Aorta (tissue), 5 donors: ENCODE measurements at regions not wholly inside any gene's neighbourhood (a gene's known extent, or its start where the extent isn't known, plus 50 kb on each side); places are given as distances from the start of the nearest gene placed in this dataset.

Experiments used
- ATAC-seq: fragments of 200-7000 bp; cut with Tn5 transposase; one replicate; pipeline ENCODE4 v1.9.1; 2022; ENCODE audit warnings: moderate library complexity; ENCODE audit not compliant: low FRiP score
- DNase-seq, 2 donors: peaks; one replicate each; pipeline ENCODE4 v3.0.0-alpha.2; 2020
- H3K27ac ChIP-seq, 2 donors: one replicate each; pipeline ENCODE4 v1.5.1; 2013; ENCODE audit warnings: low read length in 2 of 2, mild to moderate bottlenecking in 2 of 2, moderate library complexity in 2 of 2, control low read depth in 1 of 2, inconsistent platforms in 1 of 2, low read depth in 1 of 2
- H3K27me3 ChIP-seq, 2 donors: one replicate each; pipeline ENCODE4 v1.6.1; 2013; ENCODE audit warnings: control low read depth in 1 of 2, low read length in 1 of 2, mild to moderate bottlenecking in 1 of 2, moderate library complexity in 1 of 2; ENCODE audit not compliant: insufficient read depth in 2 of 2, control insufficient read depth in 1 of 2
- H3K36me3 ChIP-seq, 2 donors: one replicate each; pipeline ENCODE4 v1.6.1; 2013; ENCODE audit warnings: control low read depth in 1 of 2, low read length in 1 of 2, mild to moderate bottlenecking in 1 of 2; ENCODE audit not compliant: insufficient read depth in 2 of 2, control insufficient read depth in 1 of 2
- H3K4me1 ChIP-seq, 2 donors: one replicate each; pipeline ENCODE4 v1.6.1; 2013; ENCODE audit warnings: low read length in 2 of 2, control low read depth in 1 of 2, mild to moderate bottlenecking in 1 of 2, moderate library complexity in 1 of 2; ENCODE audit not compliant: insufficient read depth in 2 of 2, control insufficient read depth in 1 of 2
- H3K4me3 ChIP-seq, 2 donors: one replicate each; pipeline ENCODE4 v1.5.1; 2013; ENCODE audit warnings: low read length in 2 of 2, control low read depth in 1 of 2, mild to moderate bottlenecking in 1 of 2
- H3K9me3 ChIP-seq: one replicate; pipeline ENCODE4 v1.6.1; 2013; ENCODE audit warnings: mild to moderate bottlenecking, low read length; ENCODE audit not compliant: control insufficient read depth
- WGBS, 2 donors: extraction: QIAGEN DNeasy Blood & Tissue Kit; methylation state at CpG; one replicate each; pipeline ENCODE4 v1.1.7; 2013; 5-methylcytosine and 5-hydroxymethylcytosine counted together
- intact Hi-C, 2 donors: fragments of 100-400 bp; cut with DNase I; formaldehyde crosslinking; loops; one replicate each; pipeline versions ENCODE4 v1.14.2 to v1.15.0; 2022
- donor health status: healthy with polysubstance abuse.
- donor health status: Bipolar disorder and iron deficiency.
- donor health status: DM: no; HTN: no; CAD: no.
- donor health status: DM: no; HTN: no; CAD: no.
- donor health status: DM: yes; HTN: yes; CAD: no.

DNA sequence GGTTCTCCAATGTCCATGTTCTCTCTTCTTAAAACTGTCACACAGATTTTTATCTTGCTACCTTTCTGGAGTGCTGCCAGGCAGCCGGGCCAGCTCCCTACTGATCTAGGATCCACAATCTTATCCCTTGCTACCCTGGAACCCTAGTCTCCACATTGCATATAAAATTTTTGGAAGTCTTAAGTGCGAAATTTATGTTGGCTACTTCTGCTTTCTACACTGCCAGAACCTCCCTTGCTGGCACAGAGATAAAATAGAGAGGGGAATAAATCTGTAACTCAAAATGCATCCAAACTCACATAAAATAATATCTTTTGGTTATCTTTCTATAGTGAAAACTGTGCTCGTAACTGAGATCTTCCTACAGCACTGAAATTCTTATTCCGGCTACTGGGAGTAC, 182.6 kb downstream of the ZPLD1 start:
- H3K36me3 ChIP-seq, result no peaks in the 10 kb centered on the region

GRCh38 chr3:102619361-102619760, 184.5 kb downstream of the ZPLD1 start:
- no peaks in the 10 kb centered on the region for H3K27me3 ChIP-seq
- no peaks in the 10 kb centered on the region for H3K4me1 ChIP-seq
- H3K27ac ChIP-seq, result no peak overlapping the region
- no peak for DNase-seq
- H3K36me3 ChIP-seq, result no peaks in the 10 kb centered on the region
- ATAC-seq, result no peak
- H3K4me3 ChIP-seq, result no peak overlapping the region
- H3K9me3 ChIP-seq, result peaks cover 2% of the 10 kb centered on the region
- intact Hi-C loops, result no loop called here
- WGBS, 2 donors, result 96 to 97% methylated on average over 1 of the region's 1 CpG

More for the DNA sequence above, 182.6 kb downstream of the ZPLD1 start:
- no peak overlapping the region for H3K4me3 ChIP-seq
- WGBS, 2 donors, result 44 to 52% methylated on average over 4 of the region's 4 CpGs
- H3K27me3 ChIP-seq, result no peaks in the 10 kb centered on the region
- intact Hi-C loops, result no loop called here
- ATAC-seq, result no peak
- no peaks in the 10 kb centered on the region for H3K4me1 ChIP-seq
- H3K27ac ChIP-seq, result no peak overlapping the region
- DNase-seq, result no peak
- H3K9me3 ChIP-seq, result peaks cover 2% of the 10 kb centered on the region

DNA sequence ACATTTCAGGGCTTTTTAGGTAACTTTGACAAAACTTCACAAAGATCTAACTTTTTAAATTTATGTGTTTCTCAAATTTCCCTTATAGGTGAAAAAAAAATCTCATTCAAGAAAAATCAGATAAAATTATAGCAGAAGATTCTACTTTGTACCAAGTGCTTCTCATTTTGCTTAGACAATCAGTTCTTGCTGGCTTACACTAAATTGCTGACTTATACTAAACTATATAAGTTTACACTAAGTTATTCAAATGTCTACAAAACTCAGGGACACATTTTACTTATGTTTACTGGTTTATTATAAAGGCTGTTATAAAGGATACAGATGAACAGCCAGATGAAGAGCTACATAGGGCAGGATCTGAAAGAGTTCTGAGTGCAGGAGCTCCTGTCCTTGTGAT, 195.1 kb downstream of the ZPLD1 start:
- Histone ChIP-seq H3K4me1 (no peaks in the 10 kb centered on the region), H3K9me3 (no peaks in the 10 kb centered on the region), H3K27me3 (no peaks in the 10 kb centered on the region), H3K27ac (no peak overlapping the region), H3K36me3 (no peaks in the 10 kb centered on the region), H3K4me3 (no peak overlapping the region)
- ATAC-seq, result no peak
- intact Hi-C loops, result no loop called here
- DNase-seq, result no peak

- ATAC-seq (no peak), DNase-seq (no peak)
- 12 to 16% methylated on average over 6 of the region's 6 CpGs for WGBS, 2 donors
- Histone ChIP-seq H3K4me1 (no peaks in the 10 kb centered on the region), H3K27me3 (no peaks in the 10 kb centered on the region), H3K36me3 (no peaks in the 10 kb centered on the region), H3K27ac (no peak overlapping the region), H3K9me3 (no peaks in the 10 kb centered on the region), H3K4me3 (no peak overlapping the region)
- intact Hi-C loops, result no loop called here
Measured at GRCh38 chr3:102630531-102630930, 195.7 kb downstream of the ZPLD1 start.

GRCh38 chr3:102643546-102643945, 208.7 kb downstream of the ZPLD1 start:
- ATAC-seq (no peak), DNase-seq (no peak)
- Histone ChIP-seq H3K9me3 (no peaks in the 10 kb centered on the region), H3K4me3 (no peak overlapping the region), H3K27me3 (no peaks in the 10 kb centered on the region), H3K36me3 (no peaks in the 10 kb centered on the region), H3K4me1 (no peaks in the 10 kb centered on the region), H3K27ac (no peak overlapping the region)
- WGBS, 2 donors, result 86 to 89% methylated on average over 4 of the region's 4 CpGs
- intact Hi-C loops, result no loop called here

DNA sequence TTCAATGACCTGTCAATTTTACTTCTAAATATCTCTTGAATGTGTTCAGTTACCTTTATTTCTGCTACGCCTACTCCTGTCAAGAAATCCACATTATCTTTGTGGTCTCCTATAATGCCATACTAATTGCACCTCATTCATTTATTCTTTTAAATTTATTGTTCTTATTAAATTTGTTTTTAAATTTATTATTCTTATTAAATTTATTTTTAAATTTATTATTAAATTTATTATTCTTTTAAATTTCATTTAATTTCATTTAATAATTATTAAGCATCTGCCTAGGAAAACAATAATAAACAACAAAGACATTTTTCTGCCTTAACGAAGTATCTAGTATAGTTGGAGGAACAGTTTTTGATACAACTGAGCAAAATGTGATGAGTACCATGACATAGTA, 211.7 kb downstream of the ZPLD1 start:
- Histone ChIP-seq H3K4me1 (no peaks in the 10 kb centered on the region), H3K27me3 (no peaks in the 10 kb centered on the region), H3K27ac (no peak overlapping the region), H3K36me3 (no peaks in the 10 kb centered on the region), H3K4me3 (no peak overlapping the region), H3K9me3 (no peaks in the 10 kb centered on the region)
- 95 to 97% methylated on average over 2 of the region's 2 CpGs for WGBS, 2 donors
- intact Hi-C loops, result no loop called here
- ATAC-seq, result no peak
- DNase-seq, result no peak

- no peaks in the 10 kb centered on the region for H3K36me3 ChIP-seq
- ATAC-seq (no peak), DNase-seq (no peak)
- H3K4me3 ChIP-seq, result no peak overlapping the region
- no peak overlapping the region for H3K27ac ChIP-seq
- 93 to 95% methylated on average over 3 of the region's 3 CpGs for WGBS, 2 donors
- H3K27me3 ChIP-seq, result no peaks in the 10 kb centered on the region
- H3K4me1 ChIP-seq, result no peaks in the 10 kb centered on the region
- intact Hi-C loops, result no loop called here
- H3K9me3 ChIP-seq, result no peaks in the 10 kb centered on the region
Measured at GRCh38 chr3:102660653-102661052, 225.8 kb downstream of the ZPLD1 start.

- DNase-seq, result no peak
Measured at GRCh38 chr3:102661707-102662497, 227.1 kb downstream of the ZPLD1 start.

DNA sequence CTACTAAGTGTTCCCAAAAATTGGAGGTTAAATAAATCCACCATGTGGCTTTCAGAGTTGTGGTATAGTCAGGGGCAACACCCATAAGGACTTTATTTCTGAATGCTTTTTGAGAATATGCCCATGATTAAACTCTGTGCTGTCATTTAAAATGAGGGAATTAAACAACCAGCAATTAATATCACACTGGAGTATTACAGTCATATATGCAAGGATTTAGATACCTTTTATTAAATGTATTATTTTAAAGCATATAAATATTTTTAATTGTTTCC, 227.6 kb downstream of the ZPLD1 start:
- Histone ChIP-seq H3K4me1 (no peaks in the 10 kb centered on the region), H3K36me3 (no peaks in the 10 kb centered on the region), H3K9me3 (no peaks in the 10 kb centered on the region), H3K27ac (no peak overlapping the region), H3K4me3 (no peak overlapping the region), H3K27me3 (no peaks in the 10 kb centered on the region)
- intact Hi-C loops, result no loop called here
- DNase-seq (no peak), ATAC-seq (no peak)

More at GRCh38 chr3:102661707-102662497, 227.1 kb downstream of the ZPLD1 start:
- ATAC-seq, result no peak
- Histone ChIP-seq H3K27me3 (no peaks in the 10 kb centered on the region), H3K9me3 (no peaks in the 10 kb centered on the region), H3K27ac (no peak overlapping the region), H3K36me3 (no peaks in the 10 kb centered on the region), H3K4me3 (no peak overlapping the region), H3K4me1 (no peaks in the 10 kb centered on the region)
- WGBS, 2 donors, result 77 to 80% methylated on average over 5 of the region's 5 CpGs
- intact Hi-C loops, result no loop called here
